Right forelimb (tissue), 1 donor: ENCODE measurements at regions not wholly inside any gene's neighbourhood (a gene's known extent, or its start where the extent isn't known, plus 50 kb on each side); places are given as distances from the start of the nearest gene placed in this dataset.
"Not testable (repeated sequence)": the region's sequence is repeated elsewhere in the genome, so short reads cannot be mapped to it uniquely, and the experiment has no call there.

Experiments used
- DNase-seq: peaks from one replicate; pipeline ENCODE4 v3.0.0-alpha.2; 2018

GRCh38 chr2:138906549-138906948, 126.4 kb upstream of the NXPH2 start:
- no peak for DNase-seq

- no peak for DNase-seq
Observed at GRCh38 chr2:138902239-138902871, 122.2 kb upstream of the NXPH2 start.

DNA sequence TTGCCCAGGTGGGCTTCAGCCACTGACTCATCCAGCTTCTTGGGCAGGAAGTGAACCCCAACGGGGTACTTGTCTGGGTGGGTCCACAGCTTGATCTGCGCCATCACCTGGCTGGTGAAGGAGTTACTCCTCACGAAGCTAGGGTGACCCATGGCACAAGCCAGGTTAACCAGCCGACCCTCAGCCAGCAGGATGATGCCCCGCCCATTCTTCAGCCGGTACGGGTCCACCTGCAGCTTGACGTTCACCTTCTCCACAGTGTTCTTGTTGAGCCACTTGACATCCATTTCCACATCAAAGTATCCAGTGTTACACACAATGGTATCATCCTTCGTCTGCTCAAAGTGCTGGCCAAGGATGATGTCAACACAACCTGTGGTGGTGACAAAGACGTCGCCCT, 121.3 kb upstream of the NXPH2 start:
- DNase-seq: no peak

- no peak for DNase-seq
Observed at GRCh38 chr2:138898855-138899254, 118.7 kb upstream of the NXPH2 start.

GRCh38 chr2:138897274-138897673, 117.1 kb upstream of the NXPH2 start:
- DNase-seq: no peak

DNA sequence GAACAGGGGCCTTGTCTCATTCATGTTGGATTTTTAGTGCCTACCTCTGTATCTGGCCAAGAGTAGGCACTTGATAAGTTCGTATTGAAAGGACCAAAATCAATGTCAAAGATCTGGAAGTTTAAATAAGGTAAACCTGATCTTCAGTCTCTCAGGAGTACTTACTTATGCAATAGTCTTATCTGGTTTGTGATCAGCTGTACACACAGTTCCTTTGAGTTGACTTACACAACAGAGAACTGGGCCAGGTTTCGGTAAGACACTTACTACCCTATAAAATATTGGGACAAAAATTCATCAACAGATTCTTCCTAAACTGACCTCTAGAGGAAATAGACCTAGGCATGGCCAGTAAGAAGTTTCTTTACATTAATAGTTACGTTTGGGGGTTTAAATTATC, 113.6 kb upstream of the NXPH2 start:
- no peak for DNase-seq

- no peak for DNase-seq
Observed at GRCh38 chr2:138881126-138881525, 100.9 kb upstream of the NXPH2 start.

DNA sequence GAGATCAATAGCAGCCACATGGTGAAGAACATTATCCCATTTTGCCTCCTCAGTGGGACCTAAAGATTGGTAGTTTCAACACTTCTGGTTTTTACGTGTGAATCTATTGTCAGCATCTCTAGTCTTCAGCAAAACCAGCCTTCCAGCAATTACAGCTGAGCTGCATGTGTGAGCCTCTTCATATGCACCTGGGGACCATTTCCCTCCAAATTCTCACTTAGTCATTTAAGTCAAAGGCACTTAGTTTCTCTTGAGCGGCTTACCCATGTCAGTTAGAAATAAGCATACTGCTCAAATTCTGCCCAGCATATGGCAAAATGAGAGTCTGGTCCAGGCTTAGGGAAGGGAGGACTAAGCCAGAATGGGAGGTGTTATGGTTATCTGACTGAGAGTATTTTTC, 99.7 kb upstream of the NXPH2 start:
- DNase-seq: no peak

GRCh38 chr2:138877421-138877820, 97.2 kb upstream of the NXPH2 start:
- no peak for DNase-seq

- DNase-seq: no peak
Observed at GRCh38 chr2:138874251-138874650, 94.1 kb upstream of the NXPH2 start.

DNA sequence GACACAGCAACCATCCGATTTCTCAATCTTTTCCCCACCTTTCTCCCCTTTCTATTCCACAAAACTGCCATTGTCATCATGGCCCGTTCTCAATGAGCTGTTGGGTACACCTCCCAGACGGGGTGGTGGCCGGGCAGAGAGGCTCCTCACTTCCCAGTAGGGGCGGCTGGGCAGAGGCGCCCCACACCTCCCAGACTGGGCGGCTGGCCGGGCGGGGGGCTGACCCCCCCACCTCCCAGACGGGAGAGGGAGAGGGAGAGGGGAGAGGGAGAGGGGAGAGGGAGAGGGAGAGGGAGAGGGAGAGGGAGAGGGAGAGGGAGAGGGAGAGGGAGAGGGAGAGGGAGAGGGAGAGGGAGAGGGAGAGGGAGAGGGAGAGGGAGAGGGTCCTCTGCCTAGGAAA, 91.9 kb upstream of the NXPH2 start:
- not testable (repeated sequence) for DNase-seq

DNA sequence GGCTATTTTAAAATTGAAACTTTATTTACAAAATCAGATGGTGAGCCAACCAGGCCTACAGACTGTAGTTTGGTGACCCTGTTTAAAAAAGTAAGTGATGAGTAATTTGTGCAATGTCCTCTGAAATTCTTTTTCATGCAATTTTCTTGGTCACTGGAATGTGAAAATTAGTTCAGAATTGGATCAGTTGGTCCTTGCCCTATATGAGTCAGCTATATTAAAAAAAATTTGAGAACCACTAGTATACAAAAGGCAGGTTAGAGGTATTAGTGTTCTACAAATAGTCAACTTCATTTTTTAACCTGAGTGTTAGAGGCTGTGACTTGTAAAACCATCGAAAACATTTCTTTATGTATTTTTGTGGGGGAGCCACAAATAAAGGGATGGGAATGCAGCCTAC, 91.1 kb upstream of the NXPH2 start:
- DNase-seq: no peak

DNA sequence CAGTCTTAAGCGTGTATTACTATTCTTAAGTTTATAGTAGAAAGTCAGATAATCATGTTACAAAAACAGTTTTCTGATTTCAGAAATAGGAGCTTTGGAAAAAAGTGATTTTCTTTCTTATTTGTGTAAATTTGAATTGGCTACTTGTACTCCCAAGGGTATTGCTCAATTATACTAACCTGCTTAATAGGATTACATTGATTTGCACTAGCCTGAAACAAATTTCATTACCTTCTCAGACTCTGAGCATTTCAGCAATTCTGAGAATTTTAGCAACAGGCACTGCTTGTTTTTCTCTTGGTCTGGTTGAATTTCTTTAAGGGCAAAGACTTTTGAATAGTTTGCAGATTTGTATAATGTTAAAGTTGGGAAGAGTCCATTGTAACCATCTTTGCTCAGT, 87.2 kb upstream of the NXPH2 start:
- DNase-seq: no peak

DNA sequence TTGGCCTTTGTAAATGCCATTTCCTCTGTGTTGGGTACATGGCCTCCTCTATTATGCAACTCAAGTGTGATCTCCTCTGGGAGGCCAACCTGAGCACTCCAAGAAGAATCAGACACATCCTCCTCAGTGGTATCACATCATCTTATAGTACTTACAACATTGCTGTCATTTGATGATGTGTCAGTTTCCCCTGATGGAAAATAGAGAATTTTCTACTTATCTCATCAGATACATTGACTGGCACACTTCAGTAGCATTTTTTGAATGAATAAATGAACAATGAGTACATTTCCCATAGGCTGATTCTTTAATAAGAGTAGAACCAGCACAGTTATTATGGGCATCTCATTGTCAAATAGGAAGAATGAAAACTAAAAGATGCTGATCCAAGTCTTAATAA, 86.6 kb upstream of the NXPH2 start:
- DNase-seq: no peak

- DNase-seq: no peak
Observed at GRCh38 chr2:138853761-138854160, 73.6 kb upstream of the NXPH2 start.

DNA sequence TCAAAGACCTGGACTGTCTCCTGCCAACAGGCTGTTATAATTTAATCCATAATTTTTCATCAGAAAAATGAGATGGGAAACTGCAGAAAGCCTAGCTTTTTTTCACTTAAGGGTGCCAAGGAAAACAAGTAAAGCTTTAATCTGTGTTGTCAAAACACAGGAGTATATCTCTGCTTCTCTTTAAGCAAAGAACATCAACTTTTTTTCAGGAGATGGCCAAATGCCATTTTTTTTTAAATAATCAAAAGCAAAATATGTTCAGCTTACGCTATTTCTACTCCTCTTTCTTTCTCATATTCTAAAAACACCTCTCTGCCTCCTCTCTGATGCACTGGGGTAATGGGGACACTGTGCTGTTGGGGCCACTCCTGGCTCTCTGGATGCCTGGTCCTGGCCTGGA, 73.1 kb upstream of the NXPH2 start:
- no peak for DNase-seq

DNA sequence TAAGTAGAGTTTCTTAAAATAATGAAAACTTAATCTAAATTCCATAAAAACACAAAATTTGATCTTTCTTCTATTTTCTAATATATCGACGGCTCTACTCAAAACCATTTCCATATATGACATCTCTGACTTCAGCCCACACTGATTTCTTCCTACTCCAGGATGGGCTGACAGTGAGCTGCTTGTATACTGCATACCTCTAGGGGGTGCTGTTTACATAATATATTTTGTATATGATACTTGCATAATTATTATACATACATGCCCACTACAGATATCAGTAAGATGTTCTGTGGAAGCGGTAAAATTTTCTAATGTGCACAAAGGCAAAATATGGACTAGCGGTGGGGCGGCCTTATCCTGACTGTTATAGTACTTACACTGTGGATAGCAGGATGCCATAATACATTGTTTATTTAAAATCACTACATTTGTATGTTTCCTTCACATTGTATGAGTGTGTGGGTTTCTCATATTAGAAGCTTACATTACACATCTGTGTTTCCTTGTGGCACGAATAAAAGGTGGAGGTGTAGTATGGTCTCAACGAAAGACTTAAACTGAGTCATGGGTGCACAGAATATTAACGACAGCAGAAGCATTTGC, 66.1 kb upstream of the NXPH2 start:
- no peak for DNase-seq

DNA sequence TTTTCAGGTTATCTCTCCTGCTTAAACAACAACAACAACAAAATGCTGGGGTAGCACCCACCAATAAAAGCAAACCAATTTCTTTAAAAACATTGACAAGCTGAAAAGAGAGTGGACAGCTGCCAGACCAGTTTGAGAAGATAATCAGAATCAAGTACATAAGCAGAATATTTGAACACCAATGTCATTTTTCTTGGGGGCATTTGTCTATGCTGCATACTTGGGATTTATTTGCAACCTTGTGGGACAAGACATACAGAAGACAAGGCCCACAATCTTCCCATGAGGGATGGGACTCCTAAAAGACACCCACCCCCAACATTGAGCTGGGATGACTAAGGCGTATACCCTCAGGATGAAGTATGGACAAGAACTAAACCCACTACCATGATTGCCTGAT, 62.2 kb upstream of the NXPH2 start:
- DNase-seq: no peak

- no peak for DNase-seq
Observed at GRCh38 chr2:138841459-138841858, 61.3 kb upstream of the NXPH2 start.

- DNase-seq: no peak
Observed at GRCh38 chr2:138838851-138839620, 58.8 kb upstream of the NXPH2 start.

GRCh38 chr2:138831691-138832090, 51.5 kb upstream of the NXPH2 start:
- DNase-seq: no peak

- no peak for DNase-seq
Observed at GRCh38 chr2:138831154-138831553, 51.0 kb upstream of the NXPH2 start.

- DNase-seq: no peak
Observed at GRCh38 chr2:138830547-138830946, 50.4 kb upstream of the NXPH2 start.
